K562 (cell line): ENCODE measurements at regions not wholly inside any gene's neighbourhood (a gene's known extent, or its start where the extent isn't known, plus 50 kb on each side); places are given as distances from the start of the nearest gene placed in this dataset.

Experiments used
- CHCHD3 ChIP-seq: fragments of 250-450 bp; sonication (Bioruptor Pico); IDR thresholded peaks from 2 replicates; pipeline ENCODE4 v2.1.2; 2022; ENCODE audit warnings: mild to moderate bottlenecking
- NCOA1 ChIP-seq: fragments of 450-650 bp; IDR thresholded peaks from 2 replicates; pipeline ENCODE4 v1.6.1; 2016; ENCODE audit warnings: low read depth
- POU5F1 ChIP-seq: fragments of 150-350 bp; IDR thresholded peaks from 2 replicates; pipeline ENCODE4 v1.6.1; 2014; ENCODE audit warnings: borderline replicate concordance, low read length, low read depth, mild to moderate bottlenecking; ENCODE audit not compliant: partially characterized antibody
- RFX5 ChIP-seq: IDR thresholded peaks from 2 replicates; pipeline ENCODE4 v1.6.1; 2011; ENCODE audit warnings: low read depth, mild to moderate bottlenecking, improper control_type of control experiment, low read length
- TFAM ChIP-seq: fragments of 250-450 bp; sonication (Bioruptor Pico); conservative IDR thresholded peaks from 2 replicates; pipeline ENCODE4 v1.5.0; 2021; ENCODE audit warnings: mild to moderate bottlenecking, moderate library complexity
- ZBTB11 ChIP-seq, 3 experiments: fragments of 200-800 bp in 1 of 3; fragments of 250-450 bp in 1 of 3; fragments of 450-650 bp in 1 of 3; sonication (Bioruptor Pico) in 1 of 3; sonication (Bioruptor generic) in 1 of 3; formaldehyde crosslinking in 1 of 3; IDR thresholded peaks; 2 replicates each; pipeline versions ENCODE4 v1.6.1 to v1.8.0; 2016 to 2022; ENCODE audit warnings: mild to moderate bottlenecking in 2 of 3, missing genetic modification characterization in 2 of 3, missing compliant biosample characterization in 1 of 3, moderate library complexity in 1 of 3
- TF ChIP-seq, protein P1 (sequence below), 3 experiments: IDR thresholded peaks in 2 of 3; conservative IDR thresholded peaks in 1 of 3; 2 replicates each; pipeline ENCODE4 v1.5.1; 2011 to 2012; ENCODE audit warnings: low read length in 3 of 3, mild to moderate bottlenecking in 3 of 3, control low read depth in 2 of 3, improper control_type of control experiment in 1 of 3, inconsistent platforms in 1 of 3, low read depth in 1 of 3, mixed read lengths in 1 of 3, moderate library complexity in 1 of 3; ENCODE audit not compliant: insufficient read depth in 2 of 3
- TF ChIP-seq, protein P2 (sequence below): sonication (generic); formaldehyde crosslinking; IDR thresholded peaks from 2 replicates; pipeline ENCODE4 v1.9.0; 2022; ENCODE audit warnings: mild to moderate bottlenecking, missing genetic modification reagents

DNA sequence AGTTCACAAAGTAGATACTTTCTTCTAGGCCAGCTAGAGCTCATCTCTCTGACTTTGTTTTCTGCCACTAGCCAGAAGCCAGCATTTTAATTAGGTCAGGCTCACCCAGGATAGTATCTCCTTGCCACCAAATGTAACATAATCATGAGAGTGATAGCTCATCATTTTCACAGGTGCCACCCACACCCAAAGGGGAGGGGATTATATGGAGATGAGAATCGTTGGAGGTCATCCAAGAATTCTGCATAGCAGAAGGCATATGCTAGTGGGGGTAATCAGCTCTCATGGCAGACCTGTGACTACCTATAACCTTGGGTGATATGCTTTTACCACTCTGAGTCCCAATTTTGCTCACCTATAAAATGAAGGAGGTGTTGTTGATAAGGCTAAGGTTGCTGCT lies 523.0 kb downstream of the METTL15 start:
- no peak for TF ChIP-seq ZBTB11 (CRISPR knock-in tag; IDR thresholded peaks at IDR 0.05)
- TF ChIP-seq, protein P1, sequence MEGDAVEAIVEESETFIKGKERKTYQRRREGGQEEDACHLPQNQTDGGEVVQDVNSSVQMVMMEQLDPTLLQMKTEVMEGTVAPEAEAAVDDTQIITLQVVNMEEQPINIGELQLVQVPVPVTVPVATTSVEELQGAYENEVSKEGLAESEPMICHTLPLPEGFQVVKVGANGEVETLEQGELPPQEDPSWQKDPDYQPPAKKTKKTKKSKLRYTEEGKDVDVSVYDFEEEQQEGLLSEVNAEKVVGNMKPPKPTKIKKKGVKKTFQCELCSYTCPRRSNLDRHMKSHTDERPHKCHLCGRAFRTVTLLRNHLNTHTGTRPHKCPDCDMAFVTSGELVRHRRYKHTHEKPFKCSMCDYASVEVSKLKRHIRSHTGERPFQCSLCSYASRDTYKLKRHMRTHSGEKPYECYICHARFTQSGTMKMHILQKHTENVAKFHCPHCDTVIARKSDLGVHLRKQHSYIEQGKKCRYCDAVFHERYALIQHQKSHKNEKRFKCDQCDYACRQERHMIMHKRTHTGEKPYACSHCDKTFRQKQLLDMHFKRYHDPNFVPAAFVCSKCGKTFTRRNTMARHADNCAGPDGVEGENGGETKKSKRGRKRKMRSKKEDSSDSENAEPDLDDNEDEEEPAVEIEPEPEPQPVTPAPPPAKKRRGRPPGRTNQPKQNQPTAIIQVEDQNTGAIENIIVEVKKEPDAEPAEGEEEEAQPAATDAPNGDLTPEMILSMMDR (IDR thresholded peaks at IDR 0.05 in 2 of 3, conservative IDR thresholded peaks at IDR 0.05 in 1 of 3; ENCODE audit: insufficient read depth in 2 of 3, low read depth in 1 of 3, low read length in 3 of 3) = no peak
- TF ChIP-seq, protein P2, sequence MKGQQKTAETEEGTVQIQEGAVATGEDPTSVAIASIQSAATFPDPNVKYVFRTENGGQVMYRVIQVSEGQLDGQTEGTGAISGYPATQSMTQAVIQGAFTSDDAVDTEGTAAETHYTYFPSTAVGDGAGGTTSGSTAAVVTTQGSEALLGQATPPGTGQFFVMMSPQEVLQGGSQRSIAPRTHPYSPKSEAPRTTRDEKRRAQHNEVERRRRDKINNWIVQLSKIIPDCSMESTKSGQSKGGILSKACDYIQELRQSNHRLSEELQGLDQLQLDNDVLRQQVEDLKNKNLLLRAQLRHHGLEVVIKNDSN (CRISPR knock-in tag) = no peak
- no peak for TF ChIP-seq POU5F1
- no peak for TF ChIP-seq RFX5
- no peak for TF ChIP-seq TFAM
- TF ChIP-seq NCOA1 = no peak
- no peak for TF ChIP-seq CHCHD3 (CRISPR knock-in tag)
